NCI-H2081 treated with DMSO at 0.1 percent for 48 hours (cell line): ENCODE measurements at regions not wholly inside any gene's neighbourhood (a gene's known extent, or its start where the extent isn't known, plus 50 kb on each side); places are given as distances from the start of the nearest gene placed in this dataset.
A peak's percentile ranks its signal among the peaks of the same experiment; 100 is the strongest.
"Not testable (repeated sequence)": the region's sequence is repeated elsewhere in the genome, so short reads cannot be mapped to it uniquely, and the experiment has no call there.

ENCODE experiments used
- DNase-seq: peaks from one replicate; lab custom pipeline; 2025; lab: John Stamatoyannopoulos, UW

GRCh38 chr3:87581240-87581639 is 304.9 kb upstream of the POU1F1 start:
- no peak for DNase-seq

- no peak for DNase-seq
Measured at GRCh38 chr3:87576752-87577151, 300.4 kb upstream of the POU1F1 start.

GRCh38 chr3:87575550-87575949 is 299.2 kb upstream of the POU1F1 start:
- DNase-seq = no peak

GRCh38 chr3:87568331-87568730 is 291.9 kb upstream of the POU1F1 start:
- no peak for DNase-seq

GRCh38 chr3:87564438-87564837 is 288.1 kb upstream of the POU1F1 start:
- DNase-seq = no peak

- no peak for DNase-seq
Measured at GRCh38 chr3:87563712-87564111, 287.3 kb upstream of the POU1F1 start.

- DNase-seq = no peak
Measured at GRCh38 chr3:87558492-87558891, 282.1 kb upstream of the POU1F1 start.

- DNase-seq = no peak
Measured at GRCh38 chr3:87555290-87555689, 278.9 kb upstream of the POU1F1 start.

GRCh38 chr3:87553058-87553457 is 276.7 kb upstream of the POU1F1 start:
- no peak for DNase-seq

- DNase-seq = no peak
Measured at GRCh38 chr3:87550892-87551291, 274.5 kb upstream of the POU1F1 start.

- DNase-seq = no peak
Measured at GRCh38 chr3:87549208-87549607, 272.8 kb upstream of the POU1F1 start.

GRCh38 chr3:87548271-87548670 is 271.9 kb upstream of the POU1F1 start:
- DNase-seq = no peak

GRCh38 chr3:87546216-87546615 is 269.8 kb upstream of the POU1F1 start:
- DNase-seq = no peak

GRCh38 chr3:87543408-87543807 is 267.0 kb upstream of the POU1F1 start:
- DNase-seq = not testable (repeated sequence)

GRCh38 chr3:87541723-87542122 is 265.3 kb upstream of the POU1F1 start:
- DNase-seq = no peak

- DNase-seq = not testable (repeated sequence)
Measured at GRCh38 chr3:87538722-87539121, 262.3 kb upstream of the POU1F1 start.

GRCh38 chr3:87509401-87509800 is 233.0 kb upstream of the POU1F1 start:
- DNase-seq = no peak

- no peak for DNase-seq
Measured at GRCh38 chr3:87508921-87509320, 232.5 kb upstream of the POU1F1 start.

- DNase-seq = no peak
Measured at GRCh38 chr3:87507753-87508152, 231.4 kb upstream of the POU1F1 start.

- peak; percentile 3 for DNase-seq
Measured at GRCh38 chr3:87503900-87504498, 227.6 kb upstream of the POU1F1 start.

GRCh38 chr3:87501076-87501475 is 224.7 kb upstream of the POU1F1 start:
- no peak for DNase-seq

- DNase-seq = no peak
Measured at GRCh38 chr3:87498358-87499080, 222.1 kb upstream of the POU1F1 start.

- DNase-seq = no peak
Measured at GRCh38 chr3:87495938-87496337, 219.6 kb upstream of the POU1F1 start.

GRCh38 chr3:87494264-87494663 is 217.9 kb upstream of the POU1F1 start:
- DNase-seq = no peak
